Upper lobe of left lung (tissue), 6 donors: ENCODE measurements at regions not wholly inside any gene's neighbourhood (a gene's known extent, or its start where the extent isn't known, plus 50 kb on each side); places are given as distances from the start of the nearest gene placed in this dataset.

Source experiments
- ATAC-seq, 2 donors: fragments of 200-7000 bp; cut with Tn5 transposase; one replicate each; pipeline ENCODE4 v1.9.1; 2022; ENCODE audit warnings: mild to moderate bottlenecking in 2 of 2, moderate library complexity in 2 of 2; ENCODE audit not compliant: low FRiP score in 2 of 2
- DNase-seq, 2 donors: peaks; one replicate each; pipeline ENCODE4 v3.0.0-alpha.2; 2019 to 2020
- H3K27ac ChIP-seq, 4 donors: fragments of 200-600 bp; sonication (generic); one replicate each; pipeline ENCODE4 v1.5.1; 2016 to 2019
- H3K27me3 ChIP-seq, 4 donors: fragments of 200-600 bp; sonication (generic); one replicate each; pipeline ENCODE4 v1.5.1; 2017 to 2019
- H3K36me3 ChIP-seq, 4 donors: fragments of 200-600 bp; sonication (generic); one replicate each; pipeline ENCODE4 v1.5.1; 2016 to 2019
- H3K4me1 ChIP-seq, 4 donors: fragments of 200-600 bp; sonication (generic); one replicate each; pipeline ENCODE4 v1.5.1; 2018 to 2019
- H3K4me3 ChIP-seq, 4 donors: fragments of 200-600 bp; sonication (generic); one replicate each; pipeline ENCODE4 v1.5.1; 2017 to 2019; ENCODE audit warnings: mild to moderate bottlenecking in 2 of 4, moderate library complexity in 1 of 4
- H3K9me3 ChIP-seq, 4 donors: fragments of 200-600 bp; sonication (generic); one replicate each; pipeline ENCODE4 v1.5.1; 2018 to 2019
- EP300 ChIP-seq, 4 donors: sonication (generic); formaldehyde crosslinking; IDR thresholded peaks; one replicate each; pipeline ENCODE4 v1.5.1; 2017; ENCODE audit warnings: antibody characterized with exemption in 4 of 4, control low read depth in 2 of 4
- POLR2A ChIP-seq, 4 donors: fragments of 450-650 bp; IDR thresholded peaks; one replicate each; pipeline ENCODE4 v1.5.1; 2016 to 2017; ENCODE audit warnings: antibody characterized with exemption in 4 of 4, mild to moderate bottlenecking in 2 of 4
- POLR2AphosphoS5 ChIP-seq, 2 donors: sonication (generic); formaldehyde crosslinking; IDR thresholded peaks; one replicate each; pipeline ENCODE4 v1.5.1; 2017; ENCODE audit warnings: antibody characterized with exemption in 2 of 2
- WGBS, 2 donors: methylation state at CpG; one replicate each; pipeline ENCODE4 v1.1.5; 2017 to 2018; 5-methylcytosine and 5-hydroxymethylcytosine counted together
- small RNA-seq, 4 donors: library from RNA; depleted of rRNA; stranded (forward); fragments of <200 nt; gene quantifications; one replicate each; pipeline ENCODE3, GENCODE V24; 2016
- TF ChIP-seq, protein P1 (sequence below), 6 experiments: fragments of 450-650 bp in 4 of 6; fragments of 200-600 bp in 2 of 6; sonication (generic) in 2 of 6; IDR thresholded peaks; one replicate each; pipeline ENCODE4 v1.5.1; 2016 to 2019; ENCODE audit warnings: antibody characterized with exemption in 6 of 6
- donor health status: DM: no; HTN: no; CAD: no; lungs with moderate emphysema.
- donor health status: DM: no; HTN: yes; CAD: no; lungs with severe emphysema.

DNA sequence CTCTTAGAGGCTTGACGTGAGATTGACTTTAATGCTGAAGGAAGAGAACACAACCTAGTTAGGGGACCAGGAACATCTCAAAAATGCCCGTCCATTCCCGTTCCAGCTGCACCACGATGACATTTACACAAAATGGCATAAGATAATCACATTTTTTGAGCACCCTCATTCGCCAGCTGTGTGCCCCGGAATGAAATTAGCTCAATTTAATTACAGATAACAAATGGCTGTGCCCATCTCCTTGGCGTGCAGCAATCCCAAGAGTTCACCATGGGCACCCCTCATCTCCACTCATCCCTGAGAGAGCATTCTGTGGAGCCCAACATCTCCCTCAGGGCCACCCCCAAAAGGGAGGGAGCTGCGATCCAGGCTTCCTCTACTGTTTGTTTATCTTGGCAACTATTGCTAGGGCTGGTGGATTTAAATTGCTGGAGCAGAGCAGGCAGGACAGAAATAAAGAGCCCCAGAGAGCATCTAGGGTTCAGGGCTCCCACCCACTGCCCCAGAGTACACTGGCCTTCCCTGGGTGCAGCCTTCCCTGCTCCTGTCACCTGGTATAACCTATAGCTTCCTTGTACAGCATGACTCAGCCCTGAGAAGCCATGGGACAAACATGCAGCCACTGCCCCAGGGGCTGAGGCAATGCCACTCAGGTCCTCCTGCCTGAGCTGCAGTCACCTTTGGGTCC, 263.5 kb downstream of the ZEB1 start:
- TF ChIP-seq, protein P1, sequence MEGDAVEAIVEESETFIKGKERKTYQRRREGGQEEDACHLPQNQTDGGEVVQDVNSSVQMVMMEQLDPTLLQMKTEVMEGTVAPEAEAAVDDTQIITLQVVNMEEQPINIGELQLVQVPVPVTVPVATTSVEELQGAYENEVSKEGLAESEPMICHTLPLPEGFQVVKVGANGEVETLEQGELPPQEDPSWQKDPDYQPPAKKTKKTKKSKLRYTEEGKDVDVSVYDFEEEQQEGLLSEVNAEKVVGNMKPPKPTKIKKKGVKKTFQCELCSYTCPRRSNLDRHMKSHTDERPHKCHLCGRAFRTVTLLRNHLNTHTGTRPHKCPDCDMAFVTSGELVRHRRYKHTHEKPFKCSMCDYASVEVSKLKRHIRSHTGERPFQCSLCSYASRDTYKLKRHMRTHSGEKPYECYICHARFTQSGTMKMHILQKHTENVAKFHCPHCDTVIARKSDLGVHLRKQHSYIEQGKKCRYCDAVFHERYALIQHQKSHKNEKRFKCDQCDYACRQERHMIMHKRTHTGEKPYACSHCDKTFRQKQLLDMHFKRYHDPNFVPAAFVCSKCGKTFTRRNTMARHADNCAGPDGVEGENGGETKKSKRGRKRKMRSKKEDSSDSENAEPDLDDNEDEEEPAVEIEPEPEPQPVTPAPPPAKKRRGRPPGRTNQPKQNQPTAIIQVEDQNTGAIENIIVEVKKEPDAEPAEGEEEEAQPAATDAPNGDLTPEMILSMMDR (IDR thresholded peaks at IDR 0.05): no peak
- no peak for TF ChIP-seq POLR2AphosphoS5 (IDR thresholded peaks at IDR 0.05)
- no peak for TF ChIP-seq POLR2A (IDR thresholded peaks at IDR 0.05)
- TF ChIP-seq EP300 (IDR thresholded peaks at IDR 0.05): no peak
- Histone ChIP-seq H3K9me3 (peaks cover 0 to under 1% (median 0%) of the 10 kb centered on the region in 4 donors), H3K27me3 (no peaks in the 10 kb centered on the region), H3K4me3 (no peak overlapping the region), H3K4me1 (peaks cover 29 to 39% (median 34%) of the 10 kb centered on the region in 4 donors), H3K27ac (peak overlapping the region; percentile 3 to 62 (median 45)), H3K36me3 (no peaks in the 10 kb centered on the region)
- ATAC-seq: peak; percentile 41 to 59
- DNase-seq: peak in 1 of 2 donors; percentile 54
- WGBS, 2 donors: 55 to 59% methylated on average over 6 to 8 of the region's 8 CpGs

DNA sequence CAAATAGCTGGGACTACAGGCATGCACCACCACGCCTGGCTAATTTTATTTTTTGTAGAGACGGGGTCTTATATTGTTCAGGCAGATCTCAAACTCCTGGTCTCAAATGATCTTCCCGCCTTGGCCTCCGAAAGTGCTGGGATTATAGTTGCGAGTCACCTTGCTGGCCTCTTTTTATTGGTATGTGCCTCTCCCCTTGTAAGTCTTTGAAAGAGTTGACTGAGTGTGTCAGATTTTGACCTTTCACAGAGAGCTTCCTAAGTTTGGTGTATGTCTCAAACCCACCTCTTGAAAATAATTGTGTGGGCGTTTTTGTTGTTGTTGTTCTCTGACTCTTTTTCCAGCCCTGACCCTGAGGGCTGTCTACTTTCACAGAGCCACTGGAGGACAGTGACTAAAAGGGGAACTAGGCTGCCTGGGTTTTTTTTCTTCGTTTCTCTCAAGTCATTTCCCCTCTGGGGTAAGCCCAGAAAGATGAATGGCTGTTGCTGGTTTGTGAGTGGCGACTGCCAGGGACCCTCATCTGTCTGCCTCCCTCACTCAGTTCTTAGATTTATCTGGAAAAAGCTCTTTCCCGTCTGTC, 262.8 kb downstream of the ZEB1 start:
- H3K4me1 ChIP-seq: peaks cover 29 to 39% (median 34%) of the 10 kb centered on the region in 4 donors
- DNase-seq (no peak), ATAC-seq (peak in 1 of 2 donors; percentile 68)
- no peak overlapping the region for H3K4me3 ChIP-seq
- H3K27me3 ChIP-seq: no peaks in the 10 kb centered on the region
- TF ChIP-seq EP300 (IDR thresholded peaks at IDR 0.05): no peak
- TF ChIP-seq POLR2A (IDR thresholded peaks at IDR 0.05): peak in 1 of 4 donors; percentile 13
- peaks cover 0 to 3% (median 1%) of the 10 kb centered on the region in 4 donors for H3K9me3 ChIP-seq
- H3K36me3 ChIP-seq: no peaks in the 10 kb centered on the region
- 65 to 69% methylated on average over 9 of the region's 9 CpGs for WGBS, 2 donors
- peak overlapping the region; percentile 3 to 62 (median 42) for H3K27ac ChIP-seq

- Histone ChIP-seq H3K36me3 (no peaks in the 10 kb centered on the region), H3K27me3 (no peaks in the 10 kb centered on the region), H3K4me3 (no peak overlapping the region), H3K9me3 (peaks cover 0 to 3% (median 1%) of the 10 kb centered on the region in 4 donors), H3K27ac (peak overlapping the region in 1 of 4 donors; percentile 23), H3K4me1 (peaks cover 29 to 39% (median 34%) of the 10 kb centered on the region in 4 donors)
- TF ChIP-seq EP300 (IDR thresholded peaks at IDR 0.05): no peak
- no peak for TF ChIP-seq POLR2AphosphoS5 (IDR thresholded peaks at IDR 0.05)
- no peak for TF ChIP-seq POLR2A (IDR thresholded peaks at IDR 0.05)
- TF ChIP-seq, protein P1 (IDR thresholded peaks at IDR 0.05): no peak
- 82 to 92% methylated on average over 5 of the region's 5 CpGs for WGBS, 2 donors
- DNase-seq: no peak
- no peak for ATAC-seq
These were observed 261.6 kb downstream of the ZEB1 start for GRCh38 chr10:31580646-31581045.

Small RNA genes in the stretch of these regions (small RNA-seq; reads per million reads assigned to genes)
- 0 reads per million in 4 donors for gene AL161935.2
